HCT116 (cell line): ENCODE measurements at regions not wholly inside any gene's neighbourhood (a gene's known extent, or its start where the extent isn't known, plus 50 kb on each side); places are given as distances from the start of the nearest gene placed in this dataset.

Experiments used
- CTCF ChIP-seq, 3 experiments: fragments of 200-600 bp in 1 of 3; sonication (generic) in 1 of 3; IDR thresholded peaks in 2 of 3; conservative IDR thresholded peaks in 1 of 3; 2 replicates each; pipeline ENCODE4 v1.5.1; 2012 to 2017; ENCODE audit warnings: low read depth in 2 of 3, low read length in 2 of 3, antibody characterized with exemption in 1 of 3, borderline replicate concordance in 1 of 3, control low read depth in 1 of 3, mild to moderate bottlenecking in 1 of 3, mixed read lengths in 1 of 3, mixed run types in 1 of 3, moderate library complexity in 1 of 3; ENCODE audit not compliant: insufficient read depth in 1 of 3
- EZH2 ChIP-seq: fragments of 200-600 bp; sonication (generic); IDR thresholded peaks from 2 replicates; pipeline ENCODE4 v1.6.1; 2017; ENCODE audit warnings: antibody characterized with exemption, mixed run types
- EZH2phosphoT487 ChIP-seq: fragments of 200-600 bp; IDR thresholded peaks from 2 replicates; pipeline ENCODE4 v1.6.1; 2018; ENCODE audit warnings: antibody characterized with exemption, borderline replicate concordance
- MAX ChIP-seq: IDR thresholded peaks from 2 replicates; pipeline ENCODE4 v1.6.1; 2012
- POLR2A ChIP-seq: IDR thresholded peaks from 2 replicates; pipeline ENCODE4 v1.7.0; 2011; ENCODE audit warnings: borderline replicate concordance; ENCODE audit not compliant: insufficient read depth, insufficient read length; ENCODE audit errors: extremely low read depth
- POLR2AphosphoS5 ChIP-seq: IDR thresholded peaks from 2 replicates; pipeline ENCODE4 v1.6.1; 2011; ENCODE audit warnings: mild to moderate bottlenecking, low read depth, low read length, moderate library complexity
- RAD21 ChIP-seq: IDR thresholded peaks from 2 replicates; pipeline ENCODE4 v1.6.1; 2012; ENCODE audit warnings: low read depth, mild to moderate bottlenecking
- REST ChIP-seq: IDR thresholded peaks from 2 replicates; pipeline ENCODE4 v1.6.1; 2012; ENCODE audit warnings: low read depth
- SP1 ChIP-seq: IDR thresholded peaks from 2 replicates; pipeline ENCODE4 v1.6.1; 2012; ENCODE audit warnings: low read depth
- SRF ChIP-seq: IDR thresholded peaks from 2 replicates; pipeline ENCODE4 v1.6.1; 2012; ENCODE audit warnings: low read depth
- TCF7L2 ChIP-seq: IDR thresholded peaks from 2 replicates; pipeline ENCODE4 v1.7.0; 2011; ENCODE audit warnings: borderline replicate concordance, inconsistent platforms; ENCODE audit not compliant: insufficient read depth, insufficient read length; ENCODE audit errors: extremely low read depth

DNA sequence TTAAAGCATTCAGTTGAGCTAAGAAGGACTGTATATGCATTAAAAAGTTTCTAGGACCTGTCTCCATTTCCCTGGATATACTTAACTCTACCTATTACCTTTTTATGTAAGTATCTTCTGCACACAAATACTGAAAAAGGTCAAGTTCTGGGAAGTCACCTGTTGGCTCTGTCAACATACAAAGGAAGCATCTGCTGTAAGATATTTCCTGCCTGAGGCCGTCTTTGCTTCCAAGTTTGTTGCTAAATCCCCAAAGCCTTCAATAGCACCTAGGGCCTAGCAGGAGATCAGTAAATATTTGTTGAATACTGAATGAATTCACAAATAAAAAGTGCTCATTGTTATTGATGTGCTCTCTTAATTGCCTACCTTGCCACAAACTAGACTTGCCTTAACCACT is 188.4 kb downstream of the DUSP6 start:
- TF ChIP-seq CTCF (IDR thresholded peaks at IDR 0.05 in 2 of 3, conservative IDR thresholded peaks at IDR 0.05 in 1 of 3; ENCODE audit: borderline replicate concordance in 1 of 3, insufficient read depth in 1 of 3, low read depth in 2 of 3, low read length in 2 of 3) (no peak), SP1 (no peak), RAD21 (no peak), POLR2A (no peak), REST (no peak), POLR2AphosphoS5 (no peak), EZH2 (no peak), TCF7L2 (no peak), MAX (no peak), EZH2phosphoT487 (no peak), SRF (no peak)
